ENCODE measurements at regions not wholly inside any gene's neighbourhood (a gene's known extent, or its start where the extent isn't known, plus 50 kb on each side); places are given as distances from the start of the nearest gene placed in this dataset.

GRCh38 chr2:35298493-35298892 is 1057.1 kb upstream of the CRIM1 start:
- no peak overlapping the region for H2AFZ ChIP-seq (ENCODE audit: low read length)
- BruUV-seq (replicated peaks), result no TSS peak
- no peaks in the 10 kb centered on the region for H3K4me1 ChIP-seq (ENCODE audit: insufficient read depth, low read length, poor library complexity, severe bottlenecking)
- POLR2A ChIA-PET, result interaction anchor here (0.9 to 1.1 kb wide), 2 partner anchors 29 to 272 kb away, joined by 3 read pairs; no protein-coding TSS in a partner anchor
- no peak for DNase-seq (ENCODE audit: low spot score)
- no peaks in the 10 kb centered on the region for H3K79me2 ChIP-seq (ENCODE audit: insufficient read depth, low read depth, low read length)
- TF ChIP-seq CTCF (conservative IDR thresholded peaks at IDR 0.05; ENCODE audit: low read length), result no peak
- no peak for TF ChIP-seq EZH2phosphoT487 (IDR thresholded peaks at IDR 0.05; ENCODE audit: borderline replicate concordance, low read depth, low read length)
- H3K36me3 ChIP-seq (ENCODE audit: insufficient read depth, low read length), result no peaks in the 10 kb centered on the region
- no peaks in the 10 kb centered on the region for H3K9me3 ChIP-seq (ENCODE audit: low read length)
- no peak overlapping the region for H3K4me3 ChIP-seq (ENCODE audit: low read depth, low read length, poor library complexity, severe bottlenecking)
- intact Hi-C loops (cut with micrococcal nuclease; ENCODE audit: unreplicated experiment), result no loop called here
- H3K27ac ChIP-seq (ENCODE audit: low read depth, low read length, poor library complexity, severe bottlenecking), result no peak overlapping the region
- no peak overlapping the region for H3K4me2 ChIP-seq (ENCODE audit: low read length)
- no peaks in the 10 kb centered on the region for H3K9me2 ChIP-seq (ENCODE audit: insufficient read depth, low read length)
- H4K20me1 ChIP-seq (ENCODE audit: insufficient read depth, low read length), result no peaks in the 10 kb centered on the region
- CTCF ChIA-PET (ENCODE audit: unreplicated experiment), result no interaction called here

GRCh38 chr2:35297403-35297802 is 1058.2 kb upstream of the CRIM1 start:
- intact Hi-C loops (cut with micrococcal nuclease; ENCODE audit: unreplicated experiment), result no loop called here
- H3K4me1 ChIP-seq (ENCODE audit: insufficient read depth, low read length, poor library complexity, severe bottlenecking), result no peaks in the 10 kb centered on the region
- H4K20me1 ChIP-seq (ENCODE audit: insufficient read depth, low read length), result no peaks in the 10 kb centered on the region
- no peaks in the 10 kb centered on the region for H3K9me3 ChIP-seq (ENCODE audit: low read length)
- no TSS peak for BruUV-seq (replicated peaks)
- H3K4me2 ChIP-seq (ENCODE audit: low read length), result no peak overlapping the region
- H2AFZ ChIP-seq (ENCODE audit: low read length), result no peak overlapping the region
- H3K9me2 ChIP-seq (ENCODE audit: insufficient read depth, low read length), result no peaks in the 10 kb centered on the region
- no peaks in the 10 kb centered on the region for H3K36me3 ChIP-seq (ENCODE audit: insufficient read depth, low read length)
- no peak overlapping the region for H3K4me3 ChIP-seq (ENCODE audit: low read depth, low read length, poor library complexity, severe bottlenecking)
- no peak for DNase-seq (ENCODE audit: low spot score)
- TF ChIP-seq CTCF (conservative IDR thresholded peaks at IDR 0.05; ENCODE audit: low read length) (no peak), EZH2phosphoT487 (IDR thresholded peaks at IDR 0.05; ENCODE audit: borderline replicate concordance, low read depth, low read length) (no peak)
- H3K27ac ChIP-seq (ENCODE audit: low read depth, low read length, poor library complexity, severe bottlenecking), result no peak overlapping the region
- H3K79me2 ChIP-seq (ENCODE audit: insufficient read depth, low read depth, low read length), result no peaks in the 10 kb centered on the region
- ChIA-PET POLR2A (interaction anchor here (0.7 to 0.9 kb wide), 2 partner anchors 198 to 273 kb away, joined by 3 to 4 read pairs; no protein-coding TSS in a partner anchor), CTCF (ENCODE audit: unreplicated experiment) (no interaction called here)

- POLR2A ChIA-PET, result interaction anchor here (0.6 kb wide), 1 partner anchor 9 kb away, joined by 3 read pairs; no protein-coding TSS in a partner anchor
- no peak overlapping the region for H2AFZ ChIP-seq (ENCODE audit: low read length)
- no peak overlapping the region for H3K27ac ChIP-seq (ENCODE audit: low read depth, low read length, poor library complexity, severe bottlenecking)
- intact Hi-C loops (cut with micrococcal nuclease; ENCODE audit: unreplicated experiment), result no loop called here
- BruUV-seq (replicated peaks), result no TSS peak
- TF ChIP-seq EZH2phosphoT487 (IDR thresholded peaks at IDR 0.05; ENCODE audit: borderline replicate concordance, low read depth, low read length), result no peak
- no peak for TF ChIP-seq CTCF (conservative IDR thresholded peaks at IDR 0.05; ENCODE audit: low read length)
- H3K9me2 ChIP-seq (ENCODE audit: insufficient read depth, low read length), result no peaks in the 10 kb centered on the region
- no peak for DNase-seq (ENCODE audit: low spot score)
- H3K4me2 ChIP-seq (ENCODE audit: low read length), result no peak overlapping the region
- no peaks in the 10 kb centered on the region for H3K79me2 ChIP-seq (ENCODE audit: insufficient read depth, low read depth, low read length)
- no peaks in the 10 kb centered on the region for H3K36me3 ChIP-seq (ENCODE audit: insufficient read depth, low read length)
- H3K4me1 ChIP-seq (ENCODE audit: insufficient read depth, low read length, poor library complexity, severe bottlenecking), result no peaks in the 10 kb centered on the region
- no peak overlapping the region for H3K4me3 ChIP-seq (ENCODE audit: low read depth, low read length, poor library complexity, severe bottlenecking)
- no peaks in the 10 kb centered on the region for H4K20me1 ChIP-seq (ENCODE audit: insufficient read depth, low read length)
- CTCF ChIA-PET (ENCODE audit: unreplicated experiment), result no interaction called here
- H3K9me3 ChIP-seq (ENCODE audit: low read length), result no peaks in the 10 kb centered on the region
These were observed 1060.8 kb upstream of the CRIM1 start for GRCh38 chr2:35294636-35295263.

All from OCI-LY7 (cell line).